NCI-H2171 treated with DMSO at 0.1 percent for 48 hours (cell line): ENCODE measurements at regions not wholly inside any gene's neighbourhood (a gene's known extent, or its start where the extent isn't known, plus 50 kb on each side); places are given as distances from the start of the nearest gene placed in this dataset.

Experiments used
- DNase-seq: peaks from one replicate; lab custom pipeline; 2025; lab: John Stamatoyannopoulos, UW

- DNase-seq = no peak
Measured at GRCh38 chr4:130333241-130333759, 1237.3 kb downstream of the C4orf33 start.

GRCh38 chr4:130335417-130336194 is 1239.7 kb downstream of the C4orf33 start:
- no peak for DNase-seq

GRCh38 chr4:130336585-130337217 is 1240.7 kb downstream of the C4orf33 start:
- DNase-seq = peak; percentile 20

GRCh38 chr4:130338851-130339250 is 1242.9 kb downstream of the C4orf33 start:
- no peak for DNase-seq

- no peak for DNase-seq
Measured at GRCh38 chr4:130349745-130350144, 1253.8 kb downstream of the C4orf33 start.

- no peak for DNase-seq
Measured at GRCh38 chr4:130356873-130357272, 1260.9 kb downstream of the C4orf33 start.

GRCh38 chr4:130359542-130359941 is 1263.6 kb downstream of the C4orf33 start:
- no peak for DNase-seq

- no peak for DNase-seq
Measured at GRCh38 chr4:130361616-130362015, 1265.7 kb downstream of the C4orf33 start.

GRCh38 chr4:130368668-130369067 is 1272.7 kb downstream of the C4orf33 start:
- no peak for DNase-seq

GRCh38 chr4:130393231-130393630 is 1297.3 kb downstream of the C4orf33 start:
- no peak for DNase-seq

- DNase-seq = no peak
Measured at GRCh38 chr4:130393642-130394041, 1297.7 kb downstream of the C4orf33 start.

GRCh38 chr4:130395871-130396270 is 1299.9 kb downstream of the C4orf33 start:
- DNase-seq = no peak

GRCh38 chr4:130403221-130403620 is 1307.3 kb downstream of the C4orf33 start:
- no peak for DNase-seq

GRCh38 chr4:130416228-130416627 is 1320.3 kb downstream of the C4orf33 start:
- DNase-seq = no peak

- no peak for DNase-seq
Measured at GRCh38 chr4:130419211-130419975, 1323.4 kb downstream of the C4orf33 start.

GRCh38 chr4:130422261-130422660 is 1326.3 kb downstream of the C4orf33 start:
- DNase-seq = no peak

- DNase-seq = no peak
Measured at GRCh38 chr4:130424211-130424610, 1328.3 kb downstream of the C4orf33 start.

GRCh38 chr4:130432289-130432688 is 1336.3 kb downstream of the C4orf33 start:
- DNase-seq = no peak

GRCh38 chr4:130449741-130450140 is 1353.8 kb downstream of the C4orf33 start:
- no peak for DNase-seq

GRCh38 chr4:130468340-130468739 is 1372.4 kb downstream of the C4orf33 start:
- peak; percentile 2 for DNase-seq

GRCh38 chr4:130478406-130478805 is 1382.5 kb downstream of the C4orf33 start:
- DNase-seq = no peak

- DNase-seq = no peak
Measured at GRCh38 chr4:130479020-130479419, 1383.1 kb downstream of the C4orf33 start.

GRCh38 chr4:130479674-130480073 is 1383.7 kb downstream of the C4orf33 start:
- no peak for DNase-seq
